BJ (cell line): ENCODE measurements at regions not wholly inside any gene's neighbourhood (a gene's known extent, or its start where the extent isn't known, plus 50 kb on each side); places are given as distances from the start of the nearest gene placed in this dataset.
"Not testable (repeated sequence)": the region's sequence is repeated elsewhere in the genome, so short reads cannot be mapped to it uniquely, and the experiment has no call there.

ENCODE experiments used
- CTCF ChIA-PET: fragments of 350-600 bp; formaldehyde crosslinking; extraction: SDS; loops from one replicate; lab custom pipeline; 2021; ENCODE audit warnings: antibody characterized with exemption, inconsistent platforms; lab: Yijun Ruan, JAX
- POLR2A ChIA-PET: fragments of 300-600 bp; sonication (Branson Sonifier 250); formaldehyde crosslinking; extraction: SDS; loops from one replicate; lab custom pipeline; 2021; ENCODE audit warnings: antibody characterized with exemption; lab: Charles Lee
- DNase-seq: peaks from one replicate; pipeline ENCODE4 v3.0.0-alpha.2; 2011; ENCODE audit warnings: low read depth
- H3K27me3 ChIP-seq: 2 replicates; pipeline ENCODE4 v1.6.0; 2011; ENCODE audit warnings: low read length; ENCODE audit not compliant: control insufficient read depth, insufficient read depth
- H3K36me3 ChIP-seq: 2 replicates; pipeline ENCODE4 v1.5.1; 2011; ENCODE audit warnings: low read length; ENCODE audit not compliant: control insufficient read depth, insufficient read depth
- H3K4me3 ChIP-seq: 2 replicates; pipeline ENCODE4 v1.5.1; 2011; ENCODE audit warnings: low read depth, mild to moderate bottlenecking, control low read depth, low read length
- TF ChIP-seq, protein P1 (sequence below): IDR thresholded peaks from 2 replicates; pipeline ENCODE4 v1.5.1; 2011; ENCODE audit warnings: low read depth, mild to moderate bottlenecking, control low read depth, inconsistent platforms, low read length, moderate library complexity; ENCODE audit not compliant: insufficient read depth

DNA sequence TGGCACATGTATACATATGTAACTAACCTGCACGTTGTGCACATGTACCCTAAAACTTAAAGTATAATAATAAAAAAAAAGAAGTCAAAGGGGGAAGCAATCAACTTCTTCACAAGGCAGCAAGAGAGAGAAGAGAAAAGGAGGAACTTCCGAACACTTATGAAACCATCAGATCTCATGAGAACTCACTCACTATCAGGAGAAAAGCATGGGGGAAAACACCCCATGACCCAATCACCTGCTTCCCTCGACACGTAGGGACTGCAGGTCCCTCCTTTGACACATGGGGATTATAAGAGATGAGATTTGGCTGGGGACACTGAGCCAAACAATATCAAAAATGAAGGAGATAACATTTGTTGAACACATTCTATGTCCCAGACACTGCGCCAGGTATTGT, 94.8 kb upstream of the PHACTR1 start:
- ChIA-PET POLR2A (no interaction called here), CTCF (interaction anchor here (1.5 kb wide), 1 partner anchor 10 kb away, joined by 3 read pairs; no protein-coding TSS in a partner anchor)
- no peaks in the 10 kb centered on the region for H3K27me3 ChIP-seq
- H3K4me3 ChIP-seq = no peak overlapping the region
- TF ChIP-seq, protein P1, sequence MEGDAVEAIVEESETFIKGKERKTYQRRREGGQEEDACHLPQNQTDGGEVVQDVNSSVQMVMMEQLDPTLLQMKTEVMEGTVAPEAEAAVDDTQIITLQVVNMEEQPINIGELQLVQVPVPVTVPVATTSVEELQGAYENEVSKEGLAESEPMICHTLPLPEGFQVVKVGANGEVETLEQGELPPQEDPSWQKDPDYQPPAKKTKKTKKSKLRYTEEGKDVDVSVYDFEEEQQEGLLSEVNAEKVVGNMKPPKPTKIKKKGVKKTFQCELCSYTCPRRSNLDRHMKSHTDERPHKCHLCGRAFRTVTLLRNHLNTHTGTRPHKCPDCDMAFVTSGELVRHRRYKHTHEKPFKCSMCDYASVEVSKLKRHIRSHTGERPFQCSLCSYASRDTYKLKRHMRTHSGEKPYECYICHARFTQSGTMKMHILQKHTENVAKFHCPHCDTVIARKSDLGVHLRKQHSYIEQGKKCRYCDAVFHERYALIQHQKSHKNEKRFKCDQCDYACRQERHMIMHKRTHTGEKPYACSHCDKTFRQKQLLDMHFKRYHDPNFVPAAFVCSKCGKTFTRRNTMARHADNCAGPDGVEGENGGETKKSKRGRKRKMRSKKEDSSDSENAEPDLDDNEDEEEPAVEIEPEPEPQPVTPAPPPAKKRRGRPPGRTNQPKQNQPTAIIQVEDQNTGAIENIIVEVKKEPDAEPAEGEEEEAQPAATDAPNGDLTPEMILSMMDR = no peak
- DNase-seq = no peak
- no peaks in the 10 kb centered on the region for H3K36me3 ChIP-seq

DNA sequence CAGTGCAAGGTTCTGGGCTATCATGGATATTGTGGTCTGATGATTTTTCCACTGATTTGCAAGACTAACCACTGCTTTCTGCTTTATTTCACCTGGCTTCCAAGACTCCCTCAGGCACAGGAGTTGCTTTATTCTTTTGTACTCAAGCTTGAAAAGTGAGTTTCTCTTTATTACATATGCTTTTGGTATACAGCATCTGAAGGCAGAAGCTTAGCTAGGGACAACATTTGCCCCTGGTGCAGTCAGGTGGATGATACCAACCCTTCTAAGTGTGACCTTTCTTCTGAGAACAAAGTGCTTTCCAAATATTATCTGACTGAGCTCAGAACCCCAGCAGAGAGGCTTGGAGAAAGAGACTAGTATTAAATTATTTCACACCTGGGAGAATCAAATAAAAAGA, 94.0 kb upstream of the PHACTR1 start:
- POLR2A ChIA-PET = no interaction called here
- TF ChIP-seq, protein P1 = no peak
- CTCF ChIA-PET = interaction anchor here (0.8 to 1.5 kb wide), 2 partner anchors 9 to 14 kb away, joined by 3 to 5 read pairs; no protein-coding TSS in a partner anchor
- Histone ChIP-seq H3K36me3 (no peaks in the 10 kb centered on the region), H3K4me3 (no peak overlapping the region), H3K27me3 (no peaks in the 10 kb centered on the region)
- no peak for DNase-seq

DNA sequence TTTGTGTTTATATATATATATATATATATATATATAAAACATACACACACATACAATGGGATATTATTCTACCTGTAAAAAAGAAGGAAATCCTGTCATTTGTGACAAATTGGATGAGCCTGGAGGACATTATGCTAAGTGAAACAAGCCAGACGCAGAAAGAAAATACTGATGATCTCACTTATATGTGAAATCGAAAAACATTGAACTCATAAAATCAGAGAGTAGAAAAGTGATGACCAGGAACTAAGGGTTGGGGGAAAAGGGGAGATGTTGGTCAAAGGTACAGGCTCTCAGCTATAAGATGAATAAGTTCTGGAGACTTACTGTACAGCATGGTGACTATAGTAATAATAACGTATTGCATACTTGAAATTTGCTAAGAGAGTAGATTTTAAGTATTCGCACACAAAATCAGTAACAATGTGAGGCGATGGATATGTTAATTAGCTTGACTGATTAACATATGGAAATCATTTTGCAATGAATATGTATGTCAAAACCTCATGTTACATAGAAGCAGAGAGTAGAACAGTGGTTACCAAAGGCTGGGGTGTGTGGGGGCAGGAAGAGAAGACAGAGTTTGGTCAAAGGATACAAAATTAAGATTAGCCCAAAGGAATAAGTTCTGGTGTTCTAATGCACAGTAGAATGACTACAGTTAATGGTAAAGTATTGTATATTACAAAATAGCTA, 92.3 kb upstream of the PHACTR1 start:
- H3K4me3 ChIP-seq = no peak overlapping the region
- H3K27me3 ChIP-seq = no peaks in the 10 kb centered on the region
- H3K36me3 ChIP-seq = no peaks in the 10 kb centered on the region
- ChIA-PET CTCF (no interaction called here), POLR2A (no interaction called here)
- TF ChIP-seq, protein P1 = no peak
- DNase-seq = no peak

DNA sequence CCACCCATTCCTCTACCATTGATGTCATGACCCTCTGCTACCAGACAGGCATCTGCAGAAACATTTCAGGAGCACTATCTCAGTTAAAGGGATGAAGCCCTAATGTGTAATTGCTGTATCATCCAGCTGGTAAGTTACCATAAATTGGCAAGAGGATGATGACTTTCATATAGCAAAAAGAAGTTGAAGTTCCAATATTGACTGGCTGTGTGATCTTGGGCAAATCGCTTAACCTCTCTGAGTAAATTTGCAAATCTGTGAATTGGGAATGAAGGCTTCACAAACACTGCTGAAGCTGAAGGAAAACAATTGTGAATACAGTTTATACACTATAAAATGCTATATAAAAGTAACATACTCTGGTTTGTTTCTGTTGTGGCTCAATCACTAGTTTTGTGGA, 89.5 kb upstream of the PHACTR1 start:
- H3K4me3 ChIP-seq = no peak overlapping the region
- TF ChIP-seq, protein P1 = no peak
- H3K27me3 ChIP-seq = no peaks in the 10 kb centered on the region
- DNase-seq = no peak
- ChIA-PET CTCF (interaction anchor here (0.6 to 3.7 kb wide), 4 partner anchors 9 to 266 kb away, joined by 3 to 15 read pairs (median 5); no protein-coding TSS in a partner anchor), POLR2A (no interaction called here)
- H3K36me3 ChIP-seq = no peaks in the 10 kb centered on the region

DNA sequence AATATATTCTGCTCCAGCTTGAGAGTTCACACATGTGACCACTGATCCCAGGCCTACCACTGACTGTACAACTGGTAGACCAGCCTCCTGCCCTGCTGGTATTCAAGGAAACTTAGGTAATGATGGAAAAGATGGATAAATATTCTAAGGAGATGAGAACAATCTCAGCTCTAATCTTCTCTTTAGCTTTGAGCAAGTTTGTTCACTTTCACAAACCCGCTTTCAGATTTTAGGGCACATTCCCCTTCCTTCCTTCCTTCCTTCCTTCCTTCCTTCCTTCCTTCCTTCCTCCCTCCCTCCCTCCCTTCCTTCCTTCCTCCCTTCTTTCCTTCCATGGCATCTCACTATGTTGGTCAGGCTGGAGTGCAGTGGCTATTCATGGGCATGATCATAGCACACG, 88.2 kb upstream of the PHACTR1 start:
- no peaks in the 10 kb centered on the region for H3K27me3 ChIP-seq
- no peak for DNase-seq
- ChIA-PET CTCF (interaction anchor here (0.7 to 3.7 kb wide), 3 partner anchors 9 to 16 kb away, joined by 3 to 15 read pairs (median 3); no protein-coding TSS in a partner anchor), POLR2A (no interaction called here)
- no peaks in the 10 kb centered on the region for H3K36me3 ChIP-seq
- no peak overlapping the region for H3K4me3 ChIP-seq
- TF ChIP-seq, protein P1 = no peak

DNA sequence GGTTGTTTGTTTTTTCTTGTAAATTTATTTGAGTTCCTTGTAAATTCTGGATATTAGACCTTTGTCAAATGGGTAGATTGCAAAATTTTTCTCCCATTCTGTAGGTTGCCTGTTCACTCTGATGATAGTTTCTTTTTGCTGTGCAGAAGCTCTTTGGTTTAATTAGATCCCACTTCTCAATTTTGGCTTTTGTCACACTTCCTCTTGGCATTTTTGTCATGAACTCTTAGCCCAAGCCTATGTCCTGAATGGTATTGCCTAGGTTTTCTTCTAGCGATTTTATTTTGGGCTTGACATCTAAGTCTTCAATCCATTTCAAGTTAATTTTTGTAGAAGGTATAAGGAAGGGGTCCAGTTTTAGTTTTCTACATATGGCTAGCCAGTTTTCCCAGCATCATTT, 82.8 kb upstream of the PHACTR1 start:
- H3K27me3 ChIP-seq = not testable (repeated sequence)

More for the DNA sequence above, 82.8 kb upstream of the PHACTR1 start:
- POLR2A ChIA-PET, CTCF ChIA-PET, H3K36me3 ChIP-seq, DNase-seq, H3K4me3 ChIP-seq: not testable (repeated sequence)
